Type B pancreatic cell (in vitro differentiated cells): ENCODE measurements at regions not wholly inside any gene's neighbourhood (a gene's known extent, or its start where the extent isn't known, plus 50 kb on each side); places are given as distances from the start of the nearest gene placed in this dataset.

ENCODE experiments used
- DNase-seq: peaks from one replicate; pipeline ENCODE4 v3.0.0; 2021; ENCODE audit warnings: mixed read lengths; ENCODE audit not compliant: unreplicated experiment; ENCODE audit errors: extremely low spot score
- H3K27ac Mint-ChIP-seq: 2 replicates; pipeline ENCODE4 v1.8.0; 2021; ENCODE audit warnings: mild to moderate bottlenecking, mixed read lengths
- H3K27me3 Mint-ChIP-seq: 2 replicates; pipeline ENCODE4 v1.8.0; 2021; ENCODE audit warnings: mixed read lengths
- H3K36me3 Mint-ChIP-seq: 2 replicates; pipeline ENCODE4 v1.8.0; 2021; ENCODE audit warnings: mixed read lengths
- H3K4me1 Mint-ChIP-seq: one replicate; pipeline ENCODE4 v1.8.0; 2021; ENCODE audit warnings: mixed read lengths; ENCODE audit not compliant: unreplicated experiment
- H3K4me3 Mint-ChIP-seq: 2 replicates; pipeline ENCODE4 v1.8.0; 2021; ENCODE audit warnings: mild to moderate bottlenecking, mixed read lengths
- H3K9me3 Mint-ChIP-seq: 2 replicates; pipeline ENCODE4 v1.8.0; 2021; ENCODE audit warnings: mixed read lengths
- CTCF ChIP-seq: fragments of 200-600 bp; sonication (generic); conservative IDR thresholded peaks from 2 replicates; pipeline ENCODE4 v1.5.0; 2021; ENCODE audit warnings: antibody characterized with exemption, mild to moderate bottlenecking

GRCh38 chr3:189096092-189096491, 75.7 kb upstream of the TPRG1 start:
- TF ChIP-seq CTCF, result no peak
- Mint-ChIP-seq H3K9me3 (no peaks in the 10 kb centered on the region), H3K36me3 (no peaks in the 10 kb centered on the region), H3K4me1 (no peaks in the 10 kb centered on the region), H3K27ac (no peak overlapping the region), H3K4me3 (no peak overlapping the region), H3K27me3 (no peaks in the 10 kb centered on the region)
- no peak for DNase-seq

- Mint-ChIP-seq H3K36me3 (no peaks in the 10 kb centered on the region), H3K4me3 (no peak overlapping the region), H3K27me3 (no peaks in the 10 kb centered on the region), H3K4me1 (no peaks in the 10 kb centered on the region), H3K27ac (no peak overlapping the region), H3K9me3 (no peaks in the 10 kb centered on the region)
- DNase-seq, result no peak
- no peak for TF ChIP-seq CTCF
Measured at GRCh38 chr3:189099031-189099471, 72.7 kb upstream of the TPRG1 start.

- H3K9me3 Mint-ChIP-seq, result no peaks in the 10 kb centered on the region
Measured at GRCh38 chr3:189099505-189100290, 72.1 kb upstream of the TPRG1 start.

GRCh38 chr3:189100866-189101265, 70.9 kb upstream of the TPRG1 start:
- no peak overlapping the region for H3K27ac Mint-ChIP-seq
- H3K27me3 Mint-ChIP-seq, result no peaks in the 10 kb centered on the region

More at GRCh38 chr3:189099505-189100290, 72.1 kb upstream of the TPRG1 start:
- DNase-seq, result no peak
- no peak overlapping the region for H3K4me3 Mint-ChIP-seq
- no peaks in the 10 kb centered on the region for H3K27me3 Mint-ChIP-seq
- no peak for TF ChIP-seq CTCF
- H3K27ac Mint-ChIP-seq, result no peak overlapping the region
- no peaks in the 10 kb centered on the region for H3K4me1 Mint-ChIP-seq
- H3K36me3 Mint-ChIP-seq, result no peaks in the 10 kb centered on the region

GRCh38 chr3:189101594-189101993, 70.2 kb upstream of the TPRG1 start:
- Mint-ChIP-seq H3K9me3 (no peaks in the 10 kb centered on the region), H3K36me3 (no peaks in the 10 kb centered on the region), H3K27ac (no peak overlapping the region), H3K4me1 (no peaks in the 10 kb centered on the region), H3K27me3 (no peaks in the 10 kb centered on the region), H3K4me3 (no peak overlapping the region)
- no peak for DNase-seq
- TF ChIP-seq CTCF, result no peak

More at GRCh38 chr3:189100866-189101265, 70.9 kb upstream of the TPRG1 start:
- Mint-ChIP-seq H3K4me3 (no peak overlapping the region), H3K36me3 (no peaks in the 10 kb centered on the region), H3K4me1 (no peaks in the 10 kb centered on the region), H3K9me3 (no peaks in the 10 kb centered on the region)
- no peak for TF ChIP-seq CTCF
- no peak for DNase-seq
